Hepatic stellate cell (primary cell): ENCODE measurements at regions not wholly inside any gene's neighbourhood (a gene's known extent, or its start where the extent isn't known, plus 50 kb on each side); places are given as distances from the start of the nearest gene placed in this dataset.
A peak's percentile ranks its signal among the peaks of the same experiment; 100 is the strongest.

ENCODE experiments used
- DNase-seq: peaks from one replicate; pipeline ENCODE4 v3.0.0; 2011; ENCODE audit warnings: low spot score

DNA sequence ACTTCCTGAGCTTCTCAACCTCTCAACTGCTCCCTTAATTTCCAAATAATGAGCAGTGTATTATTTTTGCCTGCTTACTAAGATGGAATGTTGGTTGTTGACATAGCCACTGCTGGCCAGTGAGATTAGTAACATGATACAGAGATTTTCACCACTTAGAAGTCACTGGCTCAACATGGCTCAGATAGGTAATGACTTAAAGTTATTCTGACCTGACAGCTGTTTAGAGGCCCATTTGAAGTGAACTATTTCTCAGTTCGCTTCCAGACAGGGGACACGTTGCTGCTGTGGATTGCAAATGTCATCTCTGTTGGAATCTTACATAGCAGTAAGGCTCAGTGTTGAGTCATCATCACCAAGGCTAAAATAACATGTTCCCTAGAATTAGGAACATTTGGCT is 490.2 kb downstream of the TLE4 start:
- peak; percentile 45 for DNase-seq

DNA sequence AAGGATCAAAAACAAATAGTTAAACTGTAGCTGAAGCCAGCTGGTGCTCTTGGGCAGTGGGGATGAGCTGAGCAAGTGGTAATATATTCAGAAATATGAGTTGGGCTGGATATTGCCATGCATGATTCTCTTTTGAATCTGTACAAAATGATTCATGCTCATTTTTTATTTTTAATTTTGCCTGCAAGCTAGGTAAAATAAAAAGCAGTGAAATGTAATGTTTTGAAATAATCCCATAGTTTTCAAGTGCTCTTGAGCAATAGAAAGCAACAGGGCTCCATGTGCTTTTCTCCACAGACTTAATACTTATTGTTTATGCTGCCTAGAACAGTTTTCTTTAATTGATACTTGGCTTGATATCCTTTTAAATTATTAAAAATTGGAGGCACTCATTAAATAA is 489.3 kb downstream of the TLE4 start:
- no peak for DNase-seq

DNA sequence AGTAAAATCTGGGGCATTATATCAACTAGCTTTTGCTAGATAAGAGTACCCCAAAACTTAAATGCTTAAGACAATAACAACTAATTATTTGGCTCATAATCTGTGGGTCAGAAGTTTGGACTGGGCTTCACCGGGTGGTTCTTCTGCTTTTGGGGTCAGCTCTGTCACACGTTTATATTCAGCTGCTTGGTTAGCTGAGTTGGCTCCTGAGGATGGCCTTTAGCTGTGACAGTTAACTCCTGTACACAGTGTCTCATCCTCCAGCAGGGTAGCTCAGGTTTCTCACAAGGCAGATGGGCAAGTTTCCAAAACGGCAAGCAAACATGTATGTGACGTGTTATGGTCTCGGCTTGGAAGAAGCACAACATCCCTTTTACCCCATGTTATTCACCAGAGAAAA is 488.2 kb downstream of the TLE4 start:
- DNase-seq = no peak

DNA sequence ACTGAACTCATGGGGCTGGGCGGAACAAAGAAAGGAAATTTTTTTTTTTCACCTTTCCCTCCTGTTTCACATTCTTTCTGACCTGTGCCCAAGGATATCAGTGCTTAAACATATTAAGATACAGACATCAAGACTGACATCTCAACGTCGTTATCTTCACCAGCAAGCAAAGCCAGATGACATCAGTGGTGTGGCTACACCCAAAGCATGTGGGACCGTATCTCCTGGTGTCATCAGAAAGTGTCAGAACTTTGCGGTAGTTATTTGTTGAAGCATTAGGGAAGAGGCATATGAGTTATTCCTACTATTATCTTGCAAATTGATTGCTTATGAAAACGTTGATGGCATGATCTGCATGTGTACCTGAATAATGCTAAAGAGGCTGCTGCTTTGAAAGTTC is 487.4 kb downstream of the TLE4 start:
- no peak for DNase-seq

DNA sequence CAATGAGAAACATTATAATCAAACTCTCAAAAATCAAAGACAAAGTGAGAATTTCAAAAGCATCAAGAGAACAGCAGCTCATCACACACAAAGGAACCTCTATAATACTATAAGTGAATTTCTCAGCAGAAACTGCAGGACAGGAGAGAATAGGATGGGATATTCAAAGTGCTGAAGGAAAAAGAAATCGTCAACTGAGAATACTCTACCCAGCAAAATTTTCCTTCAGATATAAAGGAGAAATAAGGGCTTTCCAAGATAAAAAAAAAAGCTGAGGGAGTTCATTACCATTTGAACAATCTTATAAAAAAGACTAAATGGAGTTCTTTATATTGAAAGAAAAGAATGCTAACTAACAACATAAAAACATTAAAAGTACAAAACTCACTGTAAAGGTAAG is 481.1 kb downstream of the TLE4 start:
- no peak for DNase-seq

DNA sequence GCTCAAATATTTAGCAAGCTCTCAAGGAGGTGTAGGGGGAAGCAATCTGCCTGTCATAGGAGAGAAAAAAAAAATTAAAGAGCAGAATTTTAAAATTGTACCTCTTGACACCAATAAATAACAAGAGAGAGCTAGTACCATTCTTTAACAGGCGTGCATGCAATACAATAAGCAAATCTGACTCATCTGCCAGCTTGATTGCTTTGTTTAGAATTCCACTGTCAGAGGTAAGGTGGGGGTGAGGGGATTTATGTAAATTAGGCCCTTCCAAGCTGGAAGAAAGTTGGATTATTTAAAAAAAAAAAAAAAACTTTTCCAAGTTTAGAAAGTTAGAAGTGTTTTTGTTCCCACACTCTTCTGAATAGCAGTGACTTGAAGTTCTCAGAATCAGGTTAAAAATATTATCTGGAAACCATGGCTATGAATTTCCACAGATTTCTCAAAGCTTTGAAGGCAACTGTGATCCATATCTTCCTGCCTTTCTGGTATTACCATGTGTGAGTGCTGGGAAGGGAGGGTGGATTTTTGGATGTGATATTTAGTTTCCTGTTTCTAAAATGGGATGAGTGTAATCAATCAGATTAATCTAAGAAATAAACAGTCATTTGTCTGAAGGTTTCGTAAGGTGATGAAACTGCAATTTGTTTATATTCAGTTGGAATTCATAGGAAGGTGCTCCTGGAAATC is 477.5 kb downstream of the TLE4 start:
- no peak for DNase-seq

DNA sequence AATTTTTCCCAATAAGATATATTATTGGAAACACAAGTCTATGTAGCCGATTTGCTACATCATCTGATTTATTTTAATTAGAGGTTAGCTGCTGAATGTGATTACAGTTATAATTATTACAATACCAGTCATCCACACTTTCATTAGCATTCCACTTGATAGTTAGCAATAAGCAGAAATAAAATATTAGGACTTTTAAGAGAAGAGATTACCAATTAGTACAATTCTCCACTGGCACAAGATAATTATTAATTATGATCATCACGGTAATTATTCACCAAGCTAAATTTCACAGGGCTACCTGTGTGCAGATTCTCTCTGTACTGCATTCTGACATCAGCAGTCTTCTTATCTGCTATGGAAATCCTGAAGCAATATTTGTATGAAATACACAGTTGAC is 474.7 kb downstream of the TLE4 start:
- DNase-seq = no peak

DNA sequence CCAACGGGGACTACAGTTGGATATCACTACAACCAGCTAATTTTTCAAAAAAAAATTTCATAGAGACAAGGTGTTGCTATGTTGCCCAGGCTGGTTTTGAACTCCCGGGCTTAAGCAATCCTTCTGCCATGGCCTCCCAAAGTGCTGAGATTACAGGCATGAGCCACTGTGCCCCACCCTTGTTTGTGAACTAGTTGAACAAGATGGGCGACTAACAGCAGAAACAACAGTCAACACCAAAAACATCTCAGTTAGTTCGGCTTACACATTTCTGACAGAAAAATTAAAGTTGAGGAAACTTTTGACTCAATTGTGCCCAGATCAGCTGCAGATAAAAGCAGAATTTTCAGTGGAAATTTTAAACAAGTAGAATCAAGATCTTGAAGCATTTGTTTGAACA is 470.1 kb downstream of the TLE4 start:
- DNase-seq = no peak

DNA sequence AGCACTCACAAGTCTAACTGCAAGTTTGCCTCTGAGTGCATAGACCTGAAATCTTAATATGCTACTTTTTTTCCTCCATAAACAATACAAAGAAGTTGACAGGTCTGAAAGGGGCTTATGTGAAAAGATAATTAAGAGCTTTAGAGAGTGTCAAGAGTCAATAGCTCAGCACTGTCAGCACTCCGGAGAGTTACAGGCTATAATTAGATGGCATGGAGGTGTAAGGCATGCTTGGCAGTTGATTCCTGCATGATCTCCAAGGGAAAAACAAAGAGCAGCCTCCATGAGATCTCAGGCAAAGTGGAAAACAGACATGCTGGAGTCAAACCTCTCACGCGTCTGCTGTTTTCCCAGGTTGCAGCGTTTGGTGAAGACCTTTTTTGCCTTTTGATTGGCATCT is 468.7 kb downstream of the TLE4 start:
- no peak for DNase-seq

DNA sequence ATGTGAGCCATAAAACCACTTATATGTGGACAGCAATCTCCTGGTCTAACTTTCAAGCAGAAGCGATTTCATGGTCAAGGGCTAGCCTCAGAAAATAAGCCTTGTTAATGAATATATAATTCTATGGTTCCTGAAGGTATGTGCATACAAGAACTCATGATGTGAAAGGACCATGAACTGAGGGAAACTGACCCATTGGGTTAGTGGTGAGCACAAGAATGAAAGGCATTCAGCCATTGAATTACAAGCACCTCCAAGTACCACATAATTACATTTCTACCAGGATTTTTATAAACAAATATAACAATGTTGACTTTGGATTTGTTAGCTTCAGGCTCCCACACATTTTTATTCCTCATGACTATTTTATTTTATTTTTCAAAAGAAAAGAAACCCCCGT is 459.0 kb downstream of the TLE4 start:
- no peak for DNase-seq

DNA sequence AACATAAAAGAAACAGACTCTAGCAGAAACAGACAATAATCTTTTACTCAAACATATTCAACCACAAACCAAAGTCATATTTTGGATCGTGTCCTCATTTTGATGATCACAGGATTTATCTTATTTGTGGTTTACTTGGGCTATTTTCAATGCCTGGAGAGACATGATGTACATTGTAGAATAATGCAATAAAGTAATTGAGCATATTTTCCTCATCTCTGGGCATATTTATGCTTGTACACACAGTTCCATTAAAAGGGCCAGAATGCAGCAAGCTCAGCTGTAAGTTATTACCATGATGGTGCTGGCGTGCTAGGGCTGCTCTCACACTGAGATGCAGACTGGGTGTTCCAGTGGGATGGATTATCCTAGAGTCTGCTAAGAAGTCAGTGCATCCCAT is 456.7 kb downstream of the TLE4 start:
- DNase-seq = no peak

DNA sequence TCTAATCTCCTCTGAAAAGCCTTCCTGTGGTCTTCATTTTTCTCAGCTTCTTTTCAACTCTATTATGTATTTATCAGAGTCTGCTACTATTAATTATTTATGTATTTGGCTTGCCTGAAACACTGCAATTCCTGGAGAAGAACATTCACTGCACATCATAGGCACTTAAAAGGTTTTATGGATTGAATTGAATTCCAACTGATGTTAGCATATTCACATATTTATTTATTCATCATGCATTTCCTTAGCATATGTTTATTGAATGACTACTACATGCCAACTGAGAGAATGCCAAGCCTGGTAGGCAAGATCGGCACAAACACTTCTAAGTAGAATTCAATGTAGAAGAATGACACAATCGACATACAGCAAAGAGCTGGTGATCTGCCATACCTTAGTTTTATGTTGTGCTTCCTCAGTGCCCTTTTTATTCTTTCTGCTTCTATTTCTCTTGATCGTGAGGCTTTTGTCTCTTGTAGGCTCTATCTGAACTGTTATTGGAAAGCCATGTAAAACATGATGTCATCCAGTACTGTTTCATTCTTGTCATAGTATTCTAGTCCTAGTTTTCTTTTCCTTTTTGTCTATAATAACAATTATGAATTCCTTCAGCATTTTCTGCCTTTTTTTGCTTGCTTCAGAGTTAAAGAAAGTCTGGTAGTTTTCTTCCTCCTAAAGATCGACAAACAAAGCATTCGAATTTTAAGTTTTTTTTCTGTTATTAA is 454.2 kb downstream of the TLE4 start:
- peak; percentile 2 for DNase-seq

DNA sequence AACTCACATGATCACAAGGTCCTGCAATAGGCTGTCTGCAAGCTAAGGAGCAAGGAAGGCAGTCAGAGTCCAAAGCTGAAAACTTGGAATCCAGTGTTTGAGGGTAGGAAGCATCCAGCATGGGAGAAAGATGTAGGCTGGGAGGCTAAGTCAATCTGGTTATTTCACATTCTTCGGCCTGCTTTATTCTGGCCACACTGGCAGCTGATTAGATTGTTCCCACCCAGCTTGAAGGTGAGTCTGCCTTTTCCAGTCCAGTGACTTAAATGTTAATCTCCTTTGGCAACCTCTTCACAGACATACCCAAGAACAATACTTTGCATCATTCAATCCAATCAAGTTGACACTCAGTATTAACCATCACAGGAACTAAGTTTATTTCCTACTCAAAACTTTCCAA is 453.4 kb downstream of the TLE4 start:
- DNase-seq = no peak

DNA sequence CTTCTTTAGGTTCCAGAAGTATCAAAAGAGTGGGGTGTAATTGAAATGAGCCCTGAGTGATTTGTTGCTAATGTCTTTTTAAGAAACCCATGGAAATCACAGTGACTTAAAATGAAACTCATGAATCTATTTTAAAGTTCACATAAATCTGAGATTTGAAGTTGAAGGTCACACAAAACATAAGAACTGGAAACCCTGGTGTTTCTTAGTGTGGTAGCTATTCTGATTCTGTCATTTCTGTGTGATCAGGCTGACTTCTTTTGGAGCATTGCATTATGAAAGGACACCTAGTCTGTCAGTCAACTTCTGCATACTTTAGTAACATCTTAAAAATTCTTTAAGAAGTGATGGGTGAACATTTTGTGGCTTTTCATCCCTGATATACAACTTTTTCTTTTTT is 448.8 kb downstream of the TLE4 start:
- no peak for DNase-seq

DNA sequence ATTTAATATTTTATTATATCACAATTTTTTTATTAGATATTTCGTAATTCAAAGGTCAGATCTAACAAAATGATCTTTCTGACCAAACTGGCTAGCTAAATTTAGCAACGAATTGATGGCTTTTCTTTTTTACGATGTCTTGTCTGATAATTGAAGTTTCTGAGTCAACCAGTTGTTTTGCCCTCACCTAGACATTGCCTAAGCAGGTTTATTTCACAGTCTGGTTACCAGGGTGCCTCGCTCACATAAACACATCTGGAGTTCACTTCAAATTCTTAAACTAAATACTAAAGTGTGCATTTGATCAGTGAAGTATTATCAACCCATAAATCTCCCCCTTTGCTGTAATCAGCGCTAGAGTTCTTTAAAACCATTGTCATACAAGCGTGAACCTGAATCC is 448.3 kb downstream of the TLE4 start:
- no peak for DNase-seq

DNA sequence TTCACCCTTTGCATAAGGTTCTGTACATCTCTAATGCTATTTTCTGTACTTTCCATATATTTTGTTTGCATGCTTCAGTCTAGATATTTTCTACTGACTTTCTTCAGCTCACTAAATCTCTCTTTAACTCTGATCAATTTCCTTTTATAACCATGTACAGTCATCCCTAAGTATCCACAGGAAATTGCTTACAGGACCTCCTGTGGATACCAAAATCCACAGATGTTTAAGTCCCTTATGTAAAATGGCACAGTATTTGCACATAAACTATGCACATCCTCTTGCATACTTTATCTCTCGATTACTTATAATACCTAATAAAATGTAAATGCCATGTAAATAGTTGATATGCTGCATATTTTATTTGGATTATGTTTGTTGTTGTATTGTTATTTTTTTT is 442.1 kb downstream of the TLE4 start:
- no peak for DNase-seq

DNA sequence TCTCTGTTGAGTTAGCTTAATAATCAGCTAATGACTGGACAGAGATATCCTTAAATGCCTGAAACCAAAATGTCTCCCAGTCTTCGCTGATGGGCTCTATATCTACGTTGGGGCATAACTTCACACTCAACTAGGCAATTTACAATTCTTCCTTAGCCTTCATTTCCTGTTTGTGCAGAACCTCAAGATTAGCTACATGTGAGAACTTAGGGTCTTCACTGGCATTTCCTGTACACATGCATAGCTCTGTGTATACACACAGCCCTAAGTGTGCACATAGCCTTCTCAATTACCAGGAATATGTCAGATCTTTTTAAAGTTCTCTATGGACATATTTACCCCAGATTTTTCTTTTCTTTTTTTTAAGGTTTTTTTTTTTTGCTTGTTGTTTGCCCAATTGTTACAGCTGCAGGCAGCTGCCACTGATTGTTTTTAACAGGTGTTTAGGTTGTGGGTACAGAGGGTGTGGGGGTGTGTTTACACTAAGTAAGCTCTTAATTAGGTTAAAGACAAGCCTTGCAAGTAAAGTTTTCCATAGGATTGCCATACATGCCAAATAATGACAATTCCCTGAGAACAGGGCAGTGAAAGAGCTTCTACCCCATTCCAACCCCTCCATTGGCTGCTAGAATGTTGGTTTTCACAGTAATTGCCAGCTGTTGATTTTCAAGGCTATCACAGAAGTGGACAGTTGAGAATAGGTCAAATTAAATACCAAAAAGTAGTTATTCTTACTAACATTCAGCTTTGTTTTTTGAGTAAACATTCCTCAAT is 441.0 kb downstream of the TLE4 start:
- no peak for DNase-seq

DNA sequence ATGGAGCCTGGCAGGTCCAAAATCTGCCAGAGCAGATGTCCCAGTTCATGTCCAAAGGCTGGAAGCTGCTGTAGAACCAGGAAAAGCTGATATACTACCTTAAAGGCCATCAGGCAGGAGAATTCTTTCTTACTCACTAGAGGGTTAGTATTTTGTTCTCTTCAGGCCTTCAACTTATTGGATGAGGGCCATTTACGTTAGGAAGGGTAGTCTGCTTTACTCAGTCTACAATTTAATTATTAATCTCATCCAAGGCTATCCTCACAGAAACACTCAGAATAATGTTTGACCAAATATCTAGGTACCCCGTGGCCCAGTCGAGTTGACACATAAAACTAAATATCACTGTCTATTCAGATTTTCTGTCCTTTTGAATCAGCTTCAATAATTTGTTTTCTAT is 437.4 kb downstream of the TLE4 start:
- no peak for DNase-seq

DNA sequence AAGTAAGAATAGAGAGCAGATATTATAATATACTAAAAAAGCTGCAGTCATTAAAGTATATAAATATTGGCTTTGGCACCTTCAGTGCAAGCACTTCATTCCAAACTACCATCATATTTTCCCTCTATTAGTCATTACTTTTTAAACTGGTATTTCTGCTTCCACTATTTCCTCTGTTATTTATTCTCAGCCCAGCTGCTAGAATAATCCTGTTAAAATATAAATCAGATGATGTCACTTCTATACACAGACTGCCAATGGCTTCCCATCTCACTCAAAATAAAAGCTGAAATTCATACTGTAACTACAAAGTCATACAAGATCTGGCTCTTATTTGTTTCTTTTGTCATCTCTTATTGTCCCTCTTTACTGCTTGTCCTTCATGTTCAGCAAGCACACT is 432.9 kb downstream of the TLE4 start:
- no peak for DNase-seq

DNA sequence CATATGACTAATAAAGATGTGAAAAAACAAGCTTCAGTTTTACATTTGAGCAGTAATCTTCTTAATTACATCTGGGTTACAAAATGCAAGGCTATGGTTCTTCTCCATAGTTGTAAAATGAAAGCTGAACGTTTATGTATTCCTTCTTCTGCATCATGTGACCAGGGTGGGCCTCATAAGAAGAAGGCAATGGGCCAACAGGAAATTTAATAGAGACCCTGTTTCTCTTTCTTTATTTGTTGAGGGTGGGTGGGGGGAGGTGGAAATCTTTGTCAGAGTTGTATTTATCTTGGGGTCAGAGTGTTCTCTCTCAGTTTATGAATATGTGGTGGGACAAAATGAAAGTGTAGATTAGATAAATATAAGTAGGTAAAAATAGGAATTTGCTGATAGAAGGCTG is 418.8 kb downstream of the TLE4 start:
- no peak for DNase-seq

DNA sequence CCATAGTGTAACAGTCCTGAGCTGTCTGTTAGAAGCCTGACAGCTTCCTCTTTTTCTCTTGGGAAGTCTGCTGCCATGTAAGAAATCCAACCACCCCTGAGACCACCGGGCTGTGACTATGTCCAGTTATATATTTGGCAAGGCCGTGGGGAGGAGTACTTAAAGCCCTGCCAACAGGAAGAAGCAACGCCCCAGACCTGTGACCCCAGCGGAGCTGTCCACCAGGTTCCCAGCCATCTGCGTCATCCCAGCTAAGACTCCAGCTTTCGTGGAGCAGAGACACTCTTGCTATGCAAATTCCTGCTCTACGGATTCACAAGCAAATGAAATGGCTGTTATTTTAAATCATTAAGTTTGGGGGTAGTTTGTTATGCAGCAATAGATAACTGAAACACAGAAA is 417.3 kb downstream of the TLE4 start:
- no peak for DNase-seq

DNA sequence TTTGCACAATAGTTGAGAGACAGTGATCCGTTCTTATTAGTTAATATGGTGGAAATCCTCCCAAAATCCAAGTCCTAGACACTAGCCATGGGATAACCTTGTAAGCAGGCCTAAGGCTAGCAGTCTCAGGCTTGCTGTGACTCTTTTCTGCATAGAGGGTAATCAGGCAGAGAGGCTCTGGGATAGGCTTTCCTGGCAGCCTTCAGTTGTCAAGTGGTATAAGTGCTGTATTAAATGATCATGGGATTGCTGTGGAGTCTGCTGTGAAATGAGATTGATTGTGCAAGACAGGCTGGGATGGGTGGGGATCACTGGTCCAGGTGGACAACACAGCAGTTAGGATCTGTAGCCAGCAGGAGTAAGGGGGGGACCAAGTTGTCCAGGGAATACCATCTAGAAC is 416.4 kb downstream of the TLE4 start:
- DNase-seq = no peak

DNA sequence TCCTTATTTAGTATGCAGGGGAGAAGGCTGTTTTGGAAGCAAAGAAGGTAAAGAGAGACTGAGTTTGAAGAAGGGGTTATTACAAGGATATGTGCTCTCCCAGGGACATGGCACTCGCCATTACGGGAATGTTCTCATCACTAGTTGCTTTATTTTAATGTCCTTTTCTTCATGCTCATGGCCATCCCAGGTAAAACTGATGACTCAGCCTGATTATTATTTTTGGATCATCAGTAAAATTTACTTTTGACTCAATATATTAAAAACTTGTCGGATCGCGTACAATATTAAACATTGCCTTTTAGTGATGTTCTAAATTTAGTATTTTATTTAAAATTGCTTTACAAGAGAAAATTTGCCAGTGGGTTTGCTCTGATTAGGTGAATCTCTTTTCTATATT is 414.7 kb downstream of the TLE4 start:
- no peak for DNase-seq
